Left colon (tissue), 2 donors: ENCODE measurements at regions not wholly inside any gene's neighbourhood (a gene's known extent, or its start where the extent isn't known, plus 50 kb on each side); places are given as distances from the start of the nearest gene placed in this dataset.
"Not testable (repeated sequence)": the region's sequence is repeated elsewhere in the genome, so short reads cannot be mapped to it uniquely, and the experiment has no call there.

ENCODE experiments used
- ATAC-seq: fragments of 200-7000 bp; cut with Tn5 transposase; one replicate; pipeline ENCODE4 v1.9.1; 2020; ENCODE audit warnings: mild to moderate bottlenecking, moderate library complexity
- DNase-seq, 2 donors: peaks; one replicate each; pipeline ENCODE4 v3.0.0-alpha.2; 2020
- intact Hi-C, 2 donors: fragments of 100-400 bp; cut with DNase I in 1 of 2; cut with micrococcal nuclease in 1 of 2; formaldehyde crosslinking; loops; one replicate each; pipeline versions ENCODE4 v1.11.2 to v1.14.0; 2022; cut with DNase I, micrococcal nuclease
- donor health status: DM: no; HTN: no; CAD: no.
- donor health status: DM: yes; HTN: yes; CAD: no.

- DNase-seq (no peak), ATAC-seq (no peak)
- intact Hi-C loops, result no loop called here
Observed at GRCh38 chr17:70314506-70314905, 145.2 kb downstream of the KCNJ2 start.

DNA sequence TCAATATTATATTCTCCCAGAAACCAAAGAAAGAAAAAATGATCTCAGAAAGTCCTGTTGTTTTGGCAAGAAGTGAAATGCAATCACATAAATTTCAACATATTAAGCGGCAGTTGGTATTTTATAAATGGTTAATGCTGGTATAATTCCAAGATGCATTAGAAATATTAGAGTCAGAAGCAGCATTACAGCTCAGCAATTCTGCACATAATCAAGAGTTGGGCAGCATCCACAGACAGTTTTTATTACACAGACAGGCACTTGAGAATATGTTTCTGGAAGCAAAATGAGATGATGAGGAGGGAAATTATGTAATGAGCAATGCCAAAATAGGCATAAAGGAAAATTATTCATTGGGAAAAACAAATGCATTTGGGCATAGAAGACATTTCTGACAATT is 148.1 kb downstream of the KCNJ2 start:
- DNase-seq (no peak), ATAC-seq (no peak)
- intact Hi-C loops, result no loop called here

- no peak for ATAC-seq
- DNase-seq, result no peak
- intact Hi-C loops, result no loop called here
Observed at GRCh38 chr17:70318051-70318450, 148.7 kb downstream of the KCNJ2 start.

- ATAC-seq (no peak), DNase-seq (no peak)
- intact Hi-C loops, result no loop called here
Observed at GRCh38 chr17:70319516-70319915, 150.2 kb downstream of the KCNJ2 start.

DNA sequence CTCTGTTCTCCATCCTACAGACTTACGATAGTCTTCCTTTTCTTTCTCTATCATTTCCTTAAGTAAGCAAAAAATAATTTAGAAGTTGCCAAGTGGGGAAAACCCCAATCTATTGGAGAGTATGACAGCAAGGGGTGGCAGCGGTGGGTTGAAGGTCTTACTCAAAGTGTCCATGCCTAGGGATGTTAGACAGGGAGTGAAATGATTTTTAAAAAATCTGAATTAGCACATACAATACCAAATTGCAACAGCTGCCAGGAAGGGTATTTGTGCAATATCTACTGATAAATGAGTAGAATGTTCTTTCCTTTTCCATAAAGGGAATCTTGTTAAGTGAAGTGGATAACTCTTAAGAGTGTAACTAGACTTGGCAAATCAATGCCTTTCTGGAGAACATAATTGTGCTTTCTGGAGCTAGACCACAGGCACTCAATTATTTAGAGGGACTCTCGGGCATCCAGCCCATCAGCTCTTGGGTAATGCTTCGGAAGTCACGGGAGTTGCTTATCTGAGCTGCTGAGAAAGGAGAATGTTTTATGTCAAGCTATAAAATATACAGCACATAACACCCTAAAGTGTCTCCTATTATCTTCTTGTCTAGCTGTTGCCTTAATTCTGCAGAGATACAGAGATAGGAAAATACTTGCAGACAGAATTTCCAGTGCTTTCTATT is 151.5 kb downstream of the KCNJ2 start:
- ATAC-seq (peak; percentile 92), DNase-seq (peak in 1 of 2 donors; percentile 20)
- intact Hi-C loops, result no loop called here

GRCh38 chr17:70321352-70321751 is 152.0 kb downstream of the KCNJ2 start:
- ATAC-seq (no peak), DNase-seq (no peak)
- intact Hi-C loops, result no loop called here

DNA sequence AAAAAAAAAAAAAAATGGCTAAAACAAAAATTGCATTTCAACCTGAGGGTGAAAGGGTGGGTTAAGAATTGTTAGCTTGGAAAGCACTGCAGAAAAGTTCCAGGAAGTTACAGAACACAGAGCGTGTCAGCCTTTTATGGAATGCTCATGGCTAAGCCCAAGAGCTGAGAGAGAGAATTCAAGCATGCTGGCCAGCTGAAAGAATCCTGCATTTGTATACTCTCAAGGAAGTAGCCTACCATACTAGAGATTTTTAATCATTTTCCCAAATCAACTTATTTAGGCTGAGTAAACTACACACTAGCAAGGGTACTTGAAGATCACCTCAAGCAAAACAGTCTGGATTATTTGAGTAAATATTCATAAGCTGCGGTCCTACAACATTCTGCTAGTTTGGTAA is 153.9 kb downstream of the KCNJ2 start:
- ATAC-seq (no peak), DNase-seq (no peak)
- intact Hi-C loops, result no loop called here

DNA sequence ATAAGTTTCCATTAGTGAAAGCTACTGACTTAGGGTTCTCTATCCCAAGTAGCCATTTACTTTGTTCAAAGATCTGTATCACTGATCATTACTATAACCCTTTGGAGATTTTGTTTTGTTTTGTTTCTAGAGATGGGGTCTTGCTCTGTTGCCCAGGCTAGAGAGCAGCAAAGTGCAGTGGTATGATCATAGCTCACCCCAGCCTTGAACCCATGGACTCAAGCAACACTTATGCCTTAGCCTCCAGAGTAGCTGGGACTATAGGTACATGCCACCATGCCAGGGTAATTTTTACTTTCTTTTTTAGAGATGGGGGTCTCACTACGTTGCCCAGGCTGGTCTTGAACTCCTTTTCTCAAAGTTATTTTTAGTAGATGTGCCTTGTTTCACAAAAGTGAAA is 154.7 kb downstream of the KCNJ2 start:
- ATAC-seq, result no peak
- DNase-seq, result no peak
- intact Hi-C loops, result no loop called here

DNA sequence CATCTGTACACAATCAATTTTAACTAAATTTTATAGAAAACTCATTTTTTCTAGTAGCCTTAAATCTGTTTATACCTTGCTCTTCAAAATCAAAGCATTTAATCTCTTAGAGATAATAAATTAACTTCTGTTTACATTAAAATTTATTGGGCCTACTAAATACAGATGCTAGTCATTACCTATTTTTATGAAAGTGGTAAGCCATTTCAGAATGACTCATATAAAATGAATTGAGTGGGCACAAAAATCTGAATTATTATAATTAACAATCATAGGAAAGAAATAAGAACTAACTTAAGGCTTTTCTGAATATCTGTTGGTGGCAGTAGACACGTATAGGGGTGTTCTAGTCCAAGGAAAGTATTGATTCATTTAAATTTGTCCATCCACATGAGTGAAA is 157.9 kb downstream of the KCNJ2 start:
- intact Hi-C loops, result no loop called here
- DNase-seq (no peak), ATAC-seq (no peak)

- ATAC-seq (no peak), DNase-seq (no peak)
- intact Hi-C loops, result no loop called here
Observed at GRCh38 chr17:70327723-70328122, 158.4 kb downstream of the KCNJ2 start.

GRCh38 chr17:70329721-70330120 is 160.4 kb downstream of the KCNJ2 start:
- DNase-seq (no peak), ATAC-seq (no peak)
- intact Hi-C loops, result no loop called here

DNA sequence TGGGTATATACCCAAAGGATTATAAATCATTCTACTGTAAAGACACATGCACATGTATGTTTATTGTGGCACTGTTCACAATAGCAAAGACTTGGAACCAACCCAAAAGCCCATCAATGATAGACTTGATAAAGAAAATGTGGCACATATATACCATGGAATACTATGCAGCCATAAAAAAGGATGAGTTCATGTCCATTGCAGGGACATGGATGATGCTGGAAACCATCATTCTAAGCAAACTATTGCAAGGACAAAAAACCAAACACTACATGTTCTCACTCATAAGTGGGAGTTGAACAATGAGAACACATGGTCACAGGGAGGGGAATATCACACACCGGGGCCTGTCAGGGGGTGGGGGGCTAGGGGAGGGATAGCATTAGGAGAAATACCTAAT is 161.7 kb downstream of the KCNJ2 start:
- DNase-seq, ATAC-seq, intact Hi-C loops: not testable (repeated sequence)

DNA sequence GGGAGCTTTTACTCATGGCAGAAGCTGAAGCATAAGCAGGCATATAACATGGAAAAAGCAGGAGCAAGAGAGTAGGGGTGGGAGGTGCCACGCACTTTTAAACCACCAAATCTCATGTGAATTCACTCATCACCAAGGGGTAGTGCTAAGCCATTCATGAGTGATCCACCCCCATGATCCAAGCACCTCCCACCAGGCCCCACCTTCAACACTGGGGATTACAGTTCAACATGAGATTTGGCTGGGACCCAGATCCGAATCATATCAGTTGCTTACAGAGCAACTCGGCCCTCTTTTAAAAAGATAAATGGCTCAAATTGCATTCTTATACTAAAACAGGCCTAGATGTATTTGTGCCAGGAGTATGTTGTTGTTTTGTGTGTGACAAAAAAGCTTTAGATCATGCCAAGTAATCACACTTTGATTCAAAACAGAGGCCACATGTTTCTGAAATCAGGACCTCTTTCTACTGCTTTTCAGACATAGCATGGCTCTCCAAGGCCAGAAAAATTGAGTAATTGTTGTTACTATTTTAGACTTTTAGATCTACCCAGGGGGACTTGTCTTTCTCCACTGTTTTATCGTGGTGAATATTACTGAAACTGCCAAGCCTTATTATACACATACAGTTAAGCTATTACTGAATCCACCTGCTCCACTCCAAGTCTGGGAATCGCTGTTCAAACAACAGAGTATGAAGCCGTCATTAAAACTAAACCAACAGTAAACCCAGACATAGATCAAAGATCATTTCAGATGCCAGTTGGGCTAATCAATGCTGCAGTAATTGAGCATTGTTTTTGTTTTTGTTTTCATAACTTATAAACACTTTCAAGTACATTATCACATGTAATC is 163.3 kb downstream of the KCNJ2 start:
- peak; percentile 92 for ATAC-seq
- DNase-seq, result peak in 1 of 2 donors; percentile 53
- intact Hi-C loops, result no loop called here

DNA sequence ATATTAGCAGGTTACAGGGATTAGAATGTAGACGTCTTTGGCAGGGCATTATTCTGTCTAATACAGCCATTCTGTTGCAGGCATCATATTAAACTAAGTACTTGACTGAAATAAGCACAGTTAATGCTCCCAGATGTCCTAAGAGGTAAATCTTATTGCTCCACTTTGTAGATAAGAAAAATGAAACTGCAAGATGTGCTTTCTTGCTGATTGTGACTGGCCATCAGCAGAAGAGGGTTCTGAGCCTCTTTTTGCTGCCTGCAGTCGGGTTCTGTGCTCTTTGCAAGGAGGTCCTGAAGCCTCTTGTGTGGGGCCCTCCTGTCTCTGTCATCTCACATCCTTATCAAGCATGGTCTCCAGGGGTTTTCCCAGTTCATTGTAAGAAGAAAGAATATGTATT is 167.1 kb downstream of the KCNJ2 start:
- no peak for DNase-seq
- ATAC-seq, result no peak
- intact Hi-C loops, result no loop called here

DNA sequence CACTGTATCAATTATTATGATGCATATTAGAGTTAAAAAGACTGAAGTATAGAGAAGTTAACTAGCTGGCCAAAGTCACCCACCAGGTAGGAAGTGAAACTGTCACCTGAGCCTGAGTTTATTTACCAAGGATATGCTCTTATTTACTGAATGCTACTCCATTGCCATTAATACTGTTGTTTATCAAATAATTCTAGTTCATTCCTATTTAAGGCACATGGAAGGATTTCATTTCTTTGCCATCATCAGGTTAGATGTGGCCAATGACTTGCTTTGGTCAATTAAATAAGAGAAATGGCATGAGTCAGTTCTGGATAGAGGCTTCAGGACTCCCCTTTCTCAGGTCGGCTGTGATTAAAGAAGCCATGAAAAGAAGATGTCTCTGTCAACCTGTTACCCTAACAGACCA is 169.6 kb downstream of the KCNJ2 start:
- DNase-seq (no peak), ATAC-seq (no peak)
- intact Hi-C loops, result no loop called here

DNA sequence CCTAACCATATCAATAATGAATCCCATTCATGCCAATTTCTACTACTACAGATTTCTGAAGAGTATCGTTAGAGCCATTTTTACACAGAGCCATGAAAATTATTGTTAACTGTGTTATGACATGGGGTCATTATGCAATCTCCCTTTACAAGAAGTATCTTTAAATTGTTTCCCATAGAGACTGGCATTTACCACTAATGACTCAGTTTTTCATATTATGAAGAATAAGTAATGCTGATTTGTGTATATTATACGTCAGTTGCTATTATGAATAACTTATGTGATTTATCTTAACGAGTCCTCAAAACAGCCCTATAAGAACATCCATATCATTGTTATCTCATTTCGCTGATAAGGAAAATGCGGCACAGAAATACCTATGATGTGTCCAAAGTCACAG is 173.8 kb downstream of the KCNJ2 start:
- DNase-seq (no peak), ATAC-seq (no peak)
- intact Hi-C loops, result no loop called here

- ATAC-seq, result peak; percentile 56
- intact Hi-C loops, result no loop called here
- DNase-seq, result no peak
Observed at GRCh38 chr17:70344386-70345060, 175.2 kb downstream of the KCNJ2 start.

DNA sequence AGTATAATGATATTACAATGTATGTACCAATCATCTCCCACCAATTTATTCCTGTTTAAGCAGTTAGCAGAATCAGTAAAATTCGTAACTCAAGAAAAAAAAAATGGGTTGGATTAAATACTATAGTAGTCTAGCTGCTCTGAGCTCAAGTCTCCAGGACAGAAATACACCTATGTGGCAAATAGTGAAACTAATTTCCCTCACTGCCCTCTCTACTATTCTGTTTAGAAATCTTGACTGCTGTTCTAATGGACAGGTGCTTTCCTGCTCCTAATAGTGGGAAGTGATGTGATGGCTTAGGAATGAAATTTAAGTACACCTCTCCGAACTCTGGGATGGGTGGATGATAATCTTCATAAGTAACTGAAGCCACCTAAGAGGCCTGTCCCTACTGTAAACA is 175.7 kb downstream of the KCNJ2 start:
- DNase-seq (no peak), ATAC-seq (no peak)
- intact Hi-C loops, result no loop called here

DNA sequence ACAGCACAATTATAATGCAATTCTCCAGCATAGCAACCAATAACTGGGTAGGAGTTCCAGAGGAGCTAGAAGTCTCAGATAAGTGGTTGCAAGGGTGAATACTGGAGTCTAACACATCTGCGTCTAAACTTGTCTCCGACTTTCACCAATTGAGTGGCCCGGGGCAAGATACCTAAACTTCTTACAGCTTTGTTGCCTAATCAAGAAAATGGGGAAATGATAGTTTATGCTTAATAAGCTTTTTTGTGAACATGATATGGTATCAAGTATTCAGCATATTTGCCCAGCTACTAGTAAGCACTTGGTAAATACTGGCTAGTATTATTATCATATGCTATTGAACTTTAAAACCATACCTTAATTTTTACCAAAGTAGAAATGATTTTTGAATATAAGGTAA is 183.5 kb downstream of the KCNJ2 start:
- intact Hi-C loops, result no loop called here
- no peak for ATAC-seq
- DNase-seq, result no peak
